Bronchial epithelial cell (primary cell): ENCODE measurements at regions not wholly inside any gene's neighbourhood (a gene's known extent, or its start where the extent isn't known, plus 50 kb on each side); places are given as distances from the start of the nearest gene placed in this dataset.

Experiments
- DNase-seq: peaks from one replicate; pipeline ENCODE4 v3.0.0-alpha.2; 2010; ENCODE audit warnings: low read depth
- FAIRE-seq: peaks from 2 replicates; lab custom pipeline; 2011; peaks lifted over from hg19 to GRCh38; lab: Jason Lieb, UNC
- H3K27me3 ChIP-seq: 2 replicates; pipeline ENCODE4 v1.5.1; 2011; ENCODE audit warnings: low read length; ENCODE audit not compliant: control insufficient read depth, insufficient read depth
- H3K36me3 ChIP-seq: 2 replicates; pipeline ENCODE4 v1.5.1; 2011; ENCODE audit warnings: low read length; ENCODE audit not compliant: control insufficient read depth, insufficient read depth
- H3K4me3 ChIP-seq: 2 replicates; pipeline ENCODE4 v1.5.1; 2011; ENCODE audit warnings: mild to moderate bottlenecking, low read depth, low read length, control low read depth
- TF ChIP-seq, protein P1 (sequence below): IDR thresholded peaks from 2 replicates; pipeline ENCODE4 v1.5.1; 2011; ENCODE audit warnings: mild to moderate bottlenecking, moderate library complexity, low read length, control low read depth, inconsistent platforms; ENCODE audit not compliant: insufficient read depth, severe bottlenecking

DNA sequence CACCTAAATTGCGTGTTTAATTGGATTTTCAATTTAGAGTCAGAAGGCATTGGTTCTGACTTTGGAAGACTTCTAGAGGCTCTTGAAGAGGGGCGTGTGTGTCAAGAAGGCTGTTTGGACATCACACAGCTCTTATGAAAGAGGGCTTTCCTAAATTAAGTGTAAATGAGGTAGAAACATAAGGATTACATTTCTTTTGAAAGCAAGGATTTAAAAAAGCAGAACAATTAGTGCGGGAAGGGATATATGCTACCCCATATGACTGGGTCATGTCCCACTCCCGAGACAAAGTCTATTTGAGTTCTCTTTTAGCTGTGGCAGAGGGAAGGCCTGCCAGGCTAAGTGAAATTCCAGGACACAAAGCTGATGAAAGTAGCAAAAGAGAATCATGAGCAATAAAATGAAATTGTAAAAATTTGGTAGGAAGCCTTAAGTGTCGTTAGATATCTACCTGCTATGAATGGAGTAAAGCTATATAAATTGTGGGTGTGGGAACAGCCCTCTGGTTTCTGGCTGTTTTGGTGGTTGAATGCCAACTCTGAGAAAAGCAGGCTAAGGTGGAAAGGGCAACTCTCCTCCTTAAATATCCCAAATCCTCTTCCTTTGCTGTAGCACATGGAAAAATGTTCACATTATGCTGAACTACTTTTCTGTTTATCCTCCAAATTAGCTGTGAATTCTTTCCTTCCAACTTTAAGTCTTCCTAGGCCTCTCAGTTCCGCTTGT lies 100.6 kb upstream of the TSC22D2 start:
- Histone ChIP-seq H3K4me3 (no peak overlapping the region), H3K27me3 (no peaks in the 10 kb centered on the region), H3K36me3 (no peaks in the 10 kb centered on the region)
- FAIRE-seq (no peak), DNase-seq (no peak)
- TF ChIP-seq, protein P1, sequence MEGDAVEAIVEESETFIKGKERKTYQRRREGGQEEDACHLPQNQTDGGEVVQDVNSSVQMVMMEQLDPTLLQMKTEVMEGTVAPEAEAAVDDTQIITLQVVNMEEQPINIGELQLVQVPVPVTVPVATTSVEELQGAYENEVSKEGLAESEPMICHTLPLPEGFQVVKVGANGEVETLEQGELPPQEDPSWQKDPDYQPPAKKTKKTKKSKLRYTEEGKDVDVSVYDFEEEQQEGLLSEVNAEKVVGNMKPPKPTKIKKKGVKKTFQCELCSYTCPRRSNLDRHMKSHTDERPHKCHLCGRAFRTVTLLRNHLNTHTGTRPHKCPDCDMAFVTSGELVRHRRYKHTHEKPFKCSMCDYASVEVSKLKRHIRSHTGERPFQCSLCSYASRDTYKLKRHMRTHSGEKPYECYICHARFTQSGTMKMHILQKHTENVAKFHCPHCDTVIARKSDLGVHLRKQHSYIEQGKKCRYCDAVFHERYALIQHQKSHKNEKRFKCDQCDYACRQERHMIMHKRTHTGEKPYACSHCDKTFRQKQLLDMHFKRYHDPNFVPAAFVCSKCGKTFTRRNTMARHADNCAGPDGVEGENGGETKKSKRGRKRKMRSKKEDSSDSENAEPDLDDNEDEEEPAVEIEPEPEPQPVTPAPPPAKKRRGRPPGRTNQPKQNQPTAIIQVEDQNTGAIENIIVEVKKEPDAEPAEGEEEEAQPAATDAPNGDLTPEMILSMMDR = no peak

DNA sequence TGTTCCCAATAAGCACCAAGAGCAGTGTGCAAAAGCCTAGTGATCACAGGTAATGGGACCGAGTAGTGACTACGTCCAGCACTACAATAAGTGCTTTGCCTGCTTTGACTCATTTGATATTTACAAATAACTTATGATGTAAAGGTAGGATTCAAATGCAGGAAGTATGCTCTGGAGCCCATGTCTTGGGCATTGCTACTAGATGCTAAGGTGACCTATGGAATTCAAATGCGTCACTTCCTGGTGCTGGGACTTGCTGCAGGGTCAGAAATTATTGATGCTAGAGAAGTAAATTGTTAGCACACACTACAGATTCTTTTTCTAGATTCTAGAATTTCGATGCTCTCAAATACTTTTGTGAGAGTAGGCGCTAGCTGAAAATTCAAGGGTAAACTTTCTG lies 101.2 kb upstream of the TSC22D2 start:
- H3K4me3 ChIP-seq = no peak overlapping the region
- no peak for FAIRE-seq
- TF ChIP-seq, protein P1 = no peak
- no peaks in the 10 kb centered on the region for H3K27me3 ChIP-seq
- DNase-seq = peak; percentile 28
- no peaks in the 10 kb centered on the region for H3K36me3 ChIP-seq

DNA sequence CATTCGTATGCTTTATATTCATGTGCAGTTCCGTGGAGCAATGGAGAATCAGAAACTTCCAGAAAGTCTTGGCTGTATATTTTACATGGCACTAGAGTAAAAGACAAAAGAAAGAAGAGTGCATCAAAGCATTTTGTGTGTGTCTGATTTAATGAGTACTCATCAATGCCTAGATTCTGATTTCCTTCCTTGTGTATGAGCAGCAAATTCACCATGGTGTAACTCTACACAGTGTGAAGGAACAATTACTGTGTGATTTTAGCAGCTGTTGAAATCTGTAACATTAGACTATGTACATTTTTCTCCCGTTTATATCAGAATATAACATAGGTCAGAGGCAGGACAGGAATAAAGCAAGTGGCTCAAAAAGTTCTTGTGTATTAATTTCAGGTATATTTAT lies 102.0 kb upstream of the TSC22D2 start:
- FAIRE-seq (no peak), DNase-seq (no peak)
- no peak overlapping the region for H3K4me3 ChIP-seq
- no peaks in the 10 kb centered on the region for H3K36me3 ChIP-seq
- TF ChIP-seq, protein P1 = no peak
- H3K27me3 ChIP-seq = no peaks in the 10 kb centered on the region

DNA sequence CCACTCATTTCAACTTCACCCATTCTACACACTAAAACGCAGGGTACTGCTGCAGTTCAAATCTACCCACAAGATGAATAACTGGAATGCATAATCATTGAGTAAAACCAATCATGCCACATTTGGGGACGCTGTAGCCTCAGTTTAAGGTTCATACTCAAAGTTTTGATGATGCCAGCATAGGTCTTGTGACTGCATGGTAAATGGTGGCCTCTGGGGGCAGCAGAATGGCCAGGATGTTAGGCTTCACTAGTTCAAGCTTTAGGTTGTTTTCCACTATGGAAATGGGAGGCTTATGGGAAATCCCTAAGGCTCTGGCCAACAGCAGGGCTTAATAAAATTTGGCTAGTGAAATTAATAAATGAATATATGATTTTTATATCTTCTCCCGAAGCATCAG lies 104.3 kb upstream of the TSC22D2 start:
- H3K36me3 ChIP-seq = no peaks in the 10 kb centered on the region
- DNase-seq (peak; percentile 31), FAIRE-seq (no peak)
- no peak overlapping the region for H3K4me3 ChIP-seq
- no peaks in the 10 kb centered on the region for H3K27me3 ChIP-seq
- TF ChIP-seq, protein P1 = peak; percentile 38

DNA sequence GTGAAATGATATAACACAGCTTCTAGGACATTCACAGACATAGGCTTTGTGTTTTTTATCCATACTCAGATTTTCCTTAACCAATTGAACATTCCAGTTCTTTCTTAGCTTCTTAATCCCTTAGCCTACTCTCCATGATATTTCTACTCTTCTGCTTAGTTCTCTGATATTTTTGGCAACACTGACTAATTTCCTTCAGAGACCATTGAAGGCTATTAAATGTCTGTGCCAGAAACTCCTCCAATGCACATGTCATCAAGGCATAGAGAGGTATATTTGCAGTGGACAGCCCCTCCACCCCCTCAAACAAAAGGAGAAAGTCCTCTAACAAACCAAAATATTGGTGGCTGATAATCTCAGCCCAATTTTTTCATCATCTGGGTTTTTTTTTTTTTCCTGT lies 105.9 kb upstream of the TSC22D2 start:
- H3K27me3 ChIP-seq = no peaks in the 10 kb centered on the region
- no peak for FAIRE-seq
- TF ChIP-seq, protein P1 = no peak
- no peak for DNase-seq
- H3K4me3 ChIP-seq = no peak overlapping the region
- no peaks in the 10 kb centered on the region for H3K36me3 ChIP-seq
